ENCODE measurements at regions not wholly inside any gene's neighbourhood (a gene's known extent, or its start where the extent isn't known, plus 50 kb on each side); places are given as distances from the start of the nearest gene placed in this dataset.

- DNase-seq (ENCODE audit: low read depth in 2 of 2), result no peak
These were observed 376.1 kb downstream of the FBXW7 start for GRCh38 chr4:152159773-152160172.

GRCh38 chr4:152158225-152158624 is 377.7 kb downstream of the FBXW7 start:
- no peak for DNase-seq (ENCODE audit: low read depth in 2 of 2)

- DNase-seq (ENCODE audit: low read depth in 2 of 2), result no peak
These were observed 378.3 kb downstream of the FBXW7 start for GRCh38 chr4:152157629-152158028.

DNA sequence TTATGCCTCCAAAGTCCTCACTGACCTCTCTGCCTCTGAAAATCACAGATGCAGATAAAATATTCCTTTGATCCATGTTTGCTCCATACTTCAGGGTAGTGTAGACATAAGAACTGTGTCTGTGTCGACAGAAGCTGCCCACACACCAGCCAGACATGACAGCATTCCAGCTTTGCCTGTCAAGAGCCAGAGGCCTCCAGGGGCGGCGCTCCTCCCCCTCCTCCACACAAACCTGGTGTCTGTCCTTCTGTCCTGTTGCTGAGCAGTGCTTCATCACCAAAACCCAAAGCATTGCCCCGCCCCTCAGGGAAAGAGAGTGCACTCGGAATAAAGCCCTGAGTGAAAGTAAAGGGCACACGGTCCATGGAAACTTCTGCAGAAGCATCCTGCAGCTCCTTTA is 379.4 kb downstream of the FBXW7 start:
- no peak for DNase-seq (ENCODE audit: low read depth in 2 of 2)

GRCh38 chr4:152155070-152155469 is 380.8 kb downstream of the FBXW7 start:
- DNase-seq (ENCODE audit: low read depth in 2 of 2), result no peak

DNA sequence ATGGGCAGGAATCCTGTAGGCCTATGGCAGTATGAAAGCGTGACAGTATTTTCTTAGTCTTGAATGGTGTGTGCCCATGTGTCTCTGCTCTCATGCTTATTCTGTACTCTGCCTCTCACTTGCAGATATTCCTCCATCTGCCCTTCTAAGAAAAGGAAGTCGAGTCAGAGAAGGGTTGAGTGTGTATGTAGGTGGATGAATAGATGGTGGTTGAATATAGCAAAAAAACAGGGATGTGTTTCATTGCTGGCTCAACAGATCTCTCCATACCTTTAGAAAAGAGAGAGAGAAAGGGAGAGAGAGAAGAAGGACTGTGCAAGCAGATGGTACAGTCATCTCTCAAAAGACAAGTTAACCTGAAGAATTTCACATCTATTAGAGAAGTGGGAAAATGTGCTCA is 381.5 kb downstream of the FBXW7 start:
- DNase-seq (ENCODE audit: low read depth in 2 of 2), result no peak

- DNase-seq (ENCODE audit: low read depth in 2 of 2), result no peak
These were observed 382.2 kb downstream of the FBXW7 start for GRCh38 chr4:152153476-152154270.

DNA sequence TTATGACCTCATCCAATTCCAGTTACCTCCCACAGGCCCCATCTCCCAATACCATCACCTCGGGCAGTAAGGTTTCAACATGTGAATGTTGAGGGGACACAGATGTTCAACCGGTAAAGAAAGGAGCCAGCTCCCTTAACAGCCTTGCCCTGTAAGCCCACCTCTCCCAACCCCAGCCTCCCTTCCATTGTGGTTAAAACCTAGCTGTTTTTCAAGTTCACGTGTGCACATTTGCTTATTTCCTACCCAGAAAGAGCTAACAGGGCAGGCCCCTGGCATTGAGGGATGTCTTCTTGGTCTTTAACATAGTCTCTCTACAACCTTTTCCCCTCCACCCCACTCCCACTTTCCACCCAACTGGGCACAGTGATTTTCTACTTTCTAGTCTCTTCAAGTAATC is 385.7 kb downstream of the FBXW7 start:
- DNase-seq (ENCODE audit: low read depth in 2 of 2), result no peak

DNA sequence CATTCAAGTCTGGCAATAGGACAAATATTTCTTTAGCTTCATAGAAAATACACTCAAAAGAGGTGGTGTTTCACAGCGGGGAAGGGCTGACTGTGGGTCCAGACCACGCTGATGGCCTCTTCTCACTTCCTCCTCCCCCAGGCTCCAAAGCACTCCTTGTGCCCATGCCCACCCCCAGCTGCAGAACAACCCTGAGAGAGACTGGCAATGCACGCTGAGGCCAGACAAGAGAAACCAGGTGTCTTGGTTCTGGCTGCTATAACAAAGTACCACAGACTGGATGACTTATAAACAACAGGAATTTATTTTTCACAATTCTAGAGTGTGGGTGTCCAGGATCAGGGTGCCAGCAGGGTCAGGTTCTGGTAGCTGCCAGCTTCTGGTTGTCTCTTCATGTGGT is 386.1 kb downstream of the FBXW7 start:
- no peak for DNase-seq (ENCODE audit: low read depth in 2 of 2)

DNA sequence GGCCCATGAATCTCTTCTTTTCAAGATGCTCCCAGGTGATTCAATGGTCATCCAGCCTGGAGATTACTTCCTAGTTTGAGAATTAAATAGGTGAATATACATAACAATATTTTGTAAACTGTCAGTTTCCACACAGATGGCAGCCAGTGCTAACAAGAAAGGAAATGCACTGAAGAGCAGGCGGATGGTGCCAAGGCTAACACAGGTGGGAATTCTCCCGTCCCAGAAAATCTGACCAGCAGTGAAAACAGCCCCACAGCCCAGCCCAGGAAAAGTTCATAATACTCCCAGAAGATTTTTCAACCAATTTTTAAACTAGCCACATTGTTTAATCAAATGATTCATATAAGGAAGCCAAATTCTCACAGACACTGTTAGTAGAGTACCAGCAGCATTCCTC is 387.2 kb upstream of the GATB start:
- DNase-seq (ENCODE audit: low read depth in 2 of 2), result no peak

- no peak for DNase-seq (ENCODE audit: low read depth in 2 of 2)
These were observed 385.4 kb upstream of the GATB start for GRCh38 chr4:152146244-152146643.

DNA sequence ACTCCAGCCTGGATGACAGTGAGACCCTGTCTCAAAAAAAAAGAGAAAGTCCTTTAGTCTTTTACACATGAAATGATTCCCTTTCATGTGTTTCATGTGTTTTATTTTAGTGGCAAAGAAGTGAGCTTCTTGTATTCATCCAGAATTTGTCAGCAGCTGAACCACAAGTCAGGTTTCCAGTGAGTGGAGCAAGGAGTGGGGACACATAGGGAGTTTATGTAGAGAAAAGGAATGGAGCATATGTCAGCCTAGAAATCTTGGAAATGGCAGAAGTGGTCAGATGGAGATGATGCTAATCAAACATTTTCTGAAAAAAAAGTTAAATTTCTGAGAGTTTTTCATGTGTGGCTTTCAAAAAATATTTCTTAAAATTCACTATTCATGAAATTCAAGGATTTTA is 383.0 kb upstream of the GATB start:
- no peak for DNase-seq (ENCODE audit: low read depth in 2 of 2)

DNA sequence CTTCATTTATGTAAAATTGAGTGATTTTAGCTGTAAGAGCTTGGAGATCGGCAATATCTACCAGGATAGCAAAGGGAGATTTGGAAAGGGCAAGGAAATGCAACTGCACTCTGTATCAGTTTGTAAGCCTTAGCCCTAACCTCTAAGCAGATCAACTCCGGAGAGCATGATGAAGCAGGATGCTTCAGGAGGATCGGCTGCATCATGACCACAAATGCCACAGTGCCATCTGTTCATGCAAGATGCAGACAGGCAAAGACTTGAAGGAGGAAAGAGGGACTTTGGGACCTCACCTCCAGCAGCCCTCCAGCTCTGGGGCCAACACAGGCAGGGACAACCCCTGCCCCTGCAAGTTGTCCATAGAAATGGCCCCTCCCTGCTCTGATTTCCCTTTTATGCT is 377.6 kb upstream of the GATB start:
- DNase-seq (ENCODE audit: low read depth in 2 of 2), result no peak

DNA sequence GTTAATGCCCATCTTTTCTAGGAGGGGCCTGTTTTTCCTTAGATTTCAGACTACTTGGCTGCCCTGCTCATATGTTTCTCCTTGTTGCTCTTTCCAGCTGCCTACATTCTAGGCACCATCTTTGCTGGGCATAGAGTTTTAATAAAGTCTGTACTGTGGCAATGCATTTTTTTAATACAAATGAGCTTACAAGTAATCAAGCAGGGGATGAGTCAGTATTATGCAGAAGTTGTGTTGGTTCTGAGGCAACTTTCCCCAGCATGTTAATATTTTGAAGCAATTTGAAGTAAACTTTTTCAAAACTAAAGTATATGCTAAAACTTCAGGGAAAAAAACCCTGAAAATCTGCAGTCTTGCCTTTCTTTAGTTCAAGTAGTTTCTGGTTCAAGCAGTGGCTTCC is 372.0 kb upstream of the GATB start:
- no peak for DNase-seq (ENCODE audit: low read depth in 2 of 2)

DNA sequence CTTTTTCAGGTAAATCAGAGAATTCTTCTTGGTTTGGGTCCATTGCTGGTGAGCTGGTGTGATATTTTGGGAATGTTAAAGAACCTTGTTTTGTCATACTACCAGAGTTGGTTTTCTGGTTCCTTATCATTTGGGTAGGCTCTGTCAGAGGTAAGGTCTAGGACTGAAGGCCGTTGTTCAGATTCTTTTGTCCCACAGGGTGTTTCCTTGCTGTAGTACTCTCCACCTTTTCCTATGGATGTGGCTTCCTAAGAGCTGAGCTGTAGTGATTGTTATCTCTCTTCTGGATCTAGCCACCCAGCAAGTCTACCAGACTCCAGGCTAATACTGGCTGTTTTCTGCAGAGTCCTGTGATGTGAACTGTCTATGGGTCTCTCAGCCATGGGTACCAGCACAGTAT is 367.5 kb upstream of the GATB start:
- no peak for DNase-seq (ENCODE audit: low read depth in 2 of 2)

GRCh38 chr4:152126238-152126637 is 365.4 kb upstream of the GATB start:
- DNase-seq (ENCODE audit: low read depth in 2 of 2), result no peak

GRCh38 chr4:152118819-152119553 is 358.2 kb upstream of the GATB start:
- no peak for DNase-seq (ENCODE audit: low read depth in 2 of 2)

GRCh38 chr4:152117933-152118507 is 357.2 kb upstream of the GATB start:
- DNase-seq (ENCODE audit: low read depth in 2 of 2), result no peak

GRCh38 chr4:152117520-152117919 is 356.7 kb upstream of the GATB start:
- no peak for DNase-seq (ENCODE audit: low read depth in 2 of 2)

DNA sequence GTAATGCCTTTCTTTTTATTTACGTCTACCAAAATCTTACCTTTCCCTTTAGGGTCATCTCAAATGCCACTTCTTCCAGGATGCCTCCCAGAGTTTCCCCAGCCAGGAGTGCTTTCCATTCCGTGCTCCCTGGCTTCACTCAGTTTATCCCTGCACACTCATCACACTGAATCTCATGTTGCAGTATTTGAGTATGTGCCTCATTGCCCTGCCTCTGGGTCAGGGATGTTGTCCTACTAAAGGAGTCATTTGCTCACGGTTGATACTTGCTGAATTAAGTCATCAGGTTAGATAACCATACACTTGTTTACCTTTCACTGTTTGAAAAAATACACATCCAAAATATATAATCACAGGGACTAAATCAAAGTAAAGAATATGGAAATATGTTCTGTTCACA is 356.2 kb upstream of the GATB start:
- no peak for DNase-seq (ENCODE audit: low read depth in 2 of 2)

GRCh38 chr4:152115794-152116193 is 355.0 kb upstream of the GATB start:
- no peak for DNase-seq (ENCODE audit: low read depth in 2 of 2)

- DNase-seq (ENCODE audit: low read depth in 2 of 2), result no peak
These were observed 354.3 kb upstream of the GATB start for GRCh38 chr4:152115118-152115517.

DNA sequence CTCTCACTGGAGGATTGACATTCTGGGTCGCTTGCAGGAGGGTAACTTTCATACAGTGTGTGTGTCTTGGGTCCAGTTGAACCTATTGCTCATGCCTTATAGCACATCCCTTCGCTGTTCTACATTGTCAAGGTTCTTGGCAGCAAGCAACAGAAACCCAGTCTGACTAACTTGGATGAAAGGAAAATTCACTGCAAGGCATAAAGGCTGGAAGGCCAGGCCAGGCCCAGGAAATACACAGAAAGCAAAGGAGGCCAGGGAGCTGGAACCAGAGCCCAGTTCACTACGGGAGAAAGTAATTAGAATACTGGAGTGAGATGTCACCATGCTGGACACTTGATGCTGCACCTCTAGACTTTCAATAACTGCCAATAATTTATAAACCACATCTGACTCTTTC is 353.8 kb upstream of the GATB start:
- DNase-seq (ENCODE audit: low read depth in 2 of 2), result no peak
